Breast epithelium (tissue), 3 donors: ENCODE measurements at regions not wholly inside any gene's neighbourhood (a gene's known extent, or its start where the extent isn't known, plus 50 kb on each side); places are given as distances from the start of the nearest gene placed in this dataset.

ENCODE experiments used
- POLR2A ChIP-seq: fragments of 450-650 bp; IDR thresholded peaks from one replicate; pipeline ENCODE4 v1.6.1; 2016; ENCODE audit warnings: antibody characterized with exemption, mild to moderate bottlenecking, moderate library complexity
- POLR2AphosphoS5 ChIP-seq, 3 donors: sonication (generic); formaldehyde crosslinking; IDR thresholded peaks; one replicate each; pipeline ENCODE4 v1.6.1; 2017; ENCODE audit warnings: antibody characterized with exemption in 3 of 3
- TF ChIP-seq, protein P1 (sequence below), 3 donors: fragments of 450-650 bp; IDR thresholded peaks; one replicate each; pipeline ENCODE4 v1.5.1; 2016 to 2017; ENCODE audit warnings: antibody characterized with exemption in 3 of 3, mild to moderate bottlenecking in 3 of 3, moderate library complexity in 3 of 3

DNA sequence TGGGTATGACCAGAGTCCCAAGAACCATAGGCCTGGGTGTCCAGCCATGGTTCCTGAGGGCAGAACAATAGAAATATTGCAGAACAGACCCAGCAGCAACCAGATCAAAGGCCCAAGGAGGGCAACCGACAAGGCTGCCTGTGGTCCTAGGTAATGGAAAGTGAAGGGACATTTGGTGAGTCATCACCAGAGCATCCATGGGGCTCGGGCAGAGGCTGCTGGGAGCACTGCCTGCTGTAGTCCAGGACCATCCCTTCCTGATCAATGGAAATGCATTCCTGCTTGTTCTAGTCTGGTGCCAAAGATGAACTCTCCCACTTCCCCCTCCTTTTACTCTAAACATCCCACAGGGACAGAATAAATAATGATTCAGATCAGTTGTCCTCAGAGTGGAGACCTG is 172.8 kb upstream of the CACNA1E start:
- TF ChIP-seq, protein P1, sequence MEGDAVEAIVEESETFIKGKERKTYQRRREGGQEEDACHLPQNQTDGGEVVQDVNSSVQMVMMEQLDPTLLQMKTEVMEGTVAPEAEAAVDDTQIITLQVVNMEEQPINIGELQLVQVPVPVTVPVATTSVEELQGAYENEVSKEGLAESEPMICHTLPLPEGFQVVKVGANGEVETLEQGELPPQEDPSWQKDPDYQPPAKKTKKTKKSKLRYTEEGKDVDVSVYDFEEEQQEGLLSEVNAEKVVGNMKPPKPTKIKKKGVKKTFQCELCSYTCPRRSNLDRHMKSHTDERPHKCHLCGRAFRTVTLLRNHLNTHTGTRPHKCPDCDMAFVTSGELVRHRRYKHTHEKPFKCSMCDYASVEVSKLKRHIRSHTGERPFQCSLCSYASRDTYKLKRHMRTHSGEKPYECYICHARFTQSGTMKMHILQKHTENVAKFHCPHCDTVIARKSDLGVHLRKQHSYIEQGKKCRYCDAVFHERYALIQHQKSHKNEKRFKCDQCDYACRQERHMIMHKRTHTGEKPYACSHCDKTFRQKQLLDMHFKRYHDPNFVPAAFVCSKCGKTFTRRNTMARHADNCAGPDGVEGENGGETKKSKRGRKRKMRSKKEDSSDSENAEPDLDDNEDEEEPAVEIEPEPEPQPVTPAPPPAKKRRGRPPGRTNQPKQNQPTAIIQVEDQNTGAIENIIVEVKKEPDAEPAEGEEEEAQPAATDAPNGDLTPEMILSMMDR (IDR thresholded peaks at IDR 0.05): no peak
- no peak for TF ChIP-seq POLR2A
- TF ChIP-seq POLR2AphosphoS5 (IDR thresholded peaks at IDR 0.05): no peak
